ENCODE measurements at regions not wholly inside any gene's neighbourhood (a gene's known extent, or its start where the extent isn't known, plus 50 kb on each side); places are given as distances from the start of the nearest gene placed in this dataset.
"Not testable (repeated sequence)": the region's sequence is repeated elsewhere in the genome, so short reads cannot be mapped to it uniquely, and the experiment has no call there.

DNA sequence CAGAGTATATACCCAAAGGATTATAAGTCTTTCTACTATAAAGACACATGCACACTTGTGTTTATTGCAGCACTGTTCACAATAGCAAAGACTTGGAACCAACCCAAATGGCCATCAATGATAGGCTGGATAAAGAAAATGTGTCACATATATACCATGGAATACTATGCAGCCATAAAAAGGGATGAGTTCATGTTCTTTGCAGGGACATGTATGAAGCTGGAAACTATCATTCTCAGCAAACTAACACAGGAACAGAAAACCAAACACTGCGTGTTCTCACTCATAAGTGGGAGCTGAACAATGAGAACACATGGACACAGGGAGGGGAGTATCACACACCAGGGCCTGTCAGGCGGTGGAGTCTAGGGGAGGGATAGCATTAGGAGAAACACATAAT, 281.7 kb upstream of the MEF2C start:
- TF ChIP-seq, protein P1, sequence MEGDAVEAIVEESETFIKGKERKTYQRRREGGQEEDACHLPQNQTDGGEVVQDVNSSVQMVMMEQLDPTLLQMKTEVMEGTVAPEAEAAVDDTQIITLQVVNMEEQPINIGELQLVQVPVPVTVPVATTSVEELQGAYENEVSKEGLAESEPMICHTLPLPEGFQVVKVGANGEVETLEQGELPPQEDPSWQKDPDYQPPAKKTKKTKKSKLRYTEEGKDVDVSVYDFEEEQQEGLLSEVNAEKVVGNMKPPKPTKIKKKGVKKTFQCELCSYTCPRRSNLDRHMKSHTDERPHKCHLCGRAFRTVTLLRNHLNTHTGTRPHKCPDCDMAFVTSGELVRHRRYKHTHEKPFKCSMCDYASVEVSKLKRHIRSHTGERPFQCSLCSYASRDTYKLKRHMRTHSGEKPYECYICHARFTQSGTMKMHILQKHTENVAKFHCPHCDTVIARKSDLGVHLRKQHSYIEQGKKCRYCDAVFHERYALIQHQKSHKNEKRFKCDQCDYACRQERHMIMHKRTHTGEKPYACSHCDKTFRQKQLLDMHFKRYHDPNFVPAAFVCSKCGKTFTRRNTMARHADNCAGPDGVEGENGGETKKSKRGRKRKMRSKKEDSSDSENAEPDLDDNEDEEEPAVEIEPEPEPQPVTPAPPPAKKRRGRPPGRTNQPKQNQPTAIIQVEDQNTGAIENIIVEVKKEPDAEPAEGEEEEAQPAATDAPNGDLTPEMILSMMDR (IDR thresholded peaks at IDR 0.05; ENCODE audit: insufficient read depth, low read length), result not testable (repeated sequence)
- TF ChIP-seq POLR2AphosphoS5 (IDR thresholded peaks at IDR 0.05; ENCODE audit: low read depth), result not testable (repeated sequence)
- TF ChIP-seq, protein P2, sequence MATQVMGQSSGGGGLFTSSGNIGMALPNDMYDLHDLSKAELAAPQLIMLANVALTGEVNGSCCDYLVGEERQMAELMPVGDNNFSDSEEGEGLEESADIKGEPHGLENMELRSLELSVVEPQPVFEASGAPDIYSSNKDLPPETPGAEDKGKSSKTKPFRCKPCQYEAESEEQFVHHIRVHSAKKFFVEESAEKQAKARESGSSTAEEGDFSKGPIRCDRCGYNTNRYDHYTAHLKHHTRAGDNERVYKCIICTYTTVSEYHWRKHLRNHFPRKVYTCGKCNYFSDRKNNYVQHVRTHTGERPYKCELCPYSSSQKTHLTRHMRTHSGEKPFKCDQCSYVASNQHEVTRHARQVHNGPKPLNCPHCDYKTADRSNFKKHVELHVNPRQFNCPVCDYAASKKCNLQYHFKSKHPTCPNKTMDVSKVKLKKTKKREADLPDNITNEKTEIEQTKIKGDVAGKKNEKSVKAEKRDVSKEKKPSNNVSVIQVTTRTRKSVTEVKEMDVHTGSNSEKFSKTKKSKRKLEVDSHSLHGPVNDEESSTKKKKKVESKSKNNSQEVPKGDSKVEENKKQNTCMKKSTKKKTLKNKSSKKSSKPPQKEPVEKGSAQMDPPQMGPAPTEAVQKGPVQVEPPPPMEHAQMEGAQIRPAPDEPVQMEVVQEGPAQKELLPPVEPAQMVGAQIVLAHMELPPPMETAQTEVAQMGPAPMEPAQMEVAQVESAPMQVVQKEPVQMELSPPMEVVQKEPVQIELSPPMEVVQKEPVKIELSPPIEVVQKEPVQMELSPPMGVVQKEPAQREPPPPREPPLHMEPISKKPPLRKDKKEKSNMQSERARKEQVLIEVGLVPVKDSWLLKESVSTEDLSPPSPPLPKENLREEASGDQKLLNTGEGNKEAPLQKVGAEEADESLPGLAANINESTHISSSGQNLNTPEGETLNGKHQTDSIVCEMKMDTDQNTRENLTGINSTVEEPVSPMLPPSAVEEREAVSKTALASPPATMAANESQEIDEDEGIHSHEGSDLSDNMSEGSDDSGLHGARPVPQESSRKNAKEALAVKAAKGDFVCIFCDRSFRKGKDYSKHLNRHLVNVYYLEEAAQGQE (IDR thresholded peaks at IDR 0.05; ENCODE audit: insufficient replicate concordance, low read depth), result not testable (repeated sequence)
